Gastroesophageal sphincter (tissue), 4 donors: ENCODE measurements at regions not wholly inside any gene's neighbourhood (a gene's known extent, or its start where the extent isn't known, plus 50 kb on each side); places are given as distances from the start of the nearest gene placed in this dataset.

Experiments used
- ATAC-seq: fragments of 150-250 bp; one replicate; pipeline ENCODE4 v1.9.1; 2016; ENCODE audit warnings: mild to moderate bottlenecking, moderate library complexity
- H3K27ac ChIP-seq, 4 donors: fragments of 200-600 bp; sonication (generic) in 3 of 4; 1 replicate in 3 of 4; 2 replicates in 1 of 4; pipeline ENCODE4 v1.5.1; 2016 to 2019
- H3K27me3 ChIP-seq: fragments of 200-600 bp; sonication (generic); one replicate; pipeline ENCODE4 v1.5.1; 2019
- H3K36me3 ChIP-seq, 2 donors: fragments of 200-600 bp; sonication (generic); one replicate each; pipeline ENCODE4 v1.5.1; 2019; ENCODE audit warnings: control low read depth in 1 of 2
- H3K4me1 ChIP-seq, 3 donors: fragments of 200-600 bp; sonication (generic); 1 replicate in 2 of 3; 2 replicates in 1 of 3; pipeline ENCODE4 v1.5.1; 2016 to 2019; ENCODE audit warnings: control low read depth in 2 of 3
- H3K4me3 ChIP-seq, 2 donors: fragments of 200-600 bp; sonication (generic); one replicate each; pipeline ENCODE4 v1.5.1; 2019; ENCODE audit warnings: mild to moderate bottlenecking in 1 of 2, moderate library complexity in 1 of 2
- H3K9me3 ChIP-seq, 3 donors: fragments of 200-600 bp; sonication (generic); one replicate each; pipeline ENCODE4 v1.5.1; 2017 to 2019; ENCODE audit warnings: control low read depth in 2 of 3
- EP300 ChIP-seq: sonication (generic); formaldehyde crosslinking; IDR thresholded peaks from one replicate; pipeline ENCODE4 v1.6.1; 2017; ENCODE audit warnings: antibody characterized with exemption, mild to moderate bottlenecking
- POLR2A ChIP-seq, 2 donors: fragments of 450-650 bp; IDR thresholded peaks; one replicate each; pipeline ENCODE4 v1.6.1; 2017; ENCODE audit warnings: antibody characterized with exemption in 2 of 2, mild to moderate bottlenecking in 2 of 2, moderate library complexity in 1 of 2
- POLR2AphosphoS5 ChIP-seq: sonication (generic); formaldehyde crosslinking; IDR thresholded peaks from one replicate; pipeline ENCODE4 v1.6.1; 2017; ENCODE audit warnings: antibody characterized with exemption
- WGBS, 2 donors: methylation state at CpG; one replicate each; pipeline ENCODE4 v1.1.5; 2018; ENCODE audit warnings: low coverage in 1 of 2; 5-methylcytosine and 5-hydroxymethylcytosine counted together
- TF ChIP-seq, protein P1 (sequence below), 4 experiments: fragments of 200-600 bp in 2 of 4; fragments of 450-650 bp in 2 of 4; sonication (generic) in 1 of 4; IDR thresholded peaks; one replicate each; pipeline ENCODE4 v1.5.1; 2017 to 2019; ENCODE audit warnings: antibody characterized with exemption in 4 of 4, mild to moderate bottlenecking in 2 of 4, moderate library complexity in 2 of 4

DNA sequence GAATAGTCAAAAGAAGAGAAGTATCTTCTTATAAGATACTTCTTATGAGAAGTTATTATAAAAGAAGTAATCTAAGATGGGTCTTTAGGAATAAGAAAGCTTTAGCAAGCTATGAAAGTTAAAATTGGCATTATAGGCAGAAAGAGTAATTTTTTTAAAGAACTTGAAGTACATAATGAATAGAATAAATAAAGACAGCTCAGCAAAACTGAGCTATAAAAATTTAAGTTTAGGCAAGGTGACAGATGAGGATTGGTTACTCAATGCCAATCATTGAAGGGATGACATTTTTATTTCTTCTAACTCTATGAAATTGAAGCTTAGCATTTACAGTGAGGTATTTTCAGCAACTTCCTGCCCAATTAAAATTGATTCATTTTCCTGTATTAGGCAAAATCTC is 966.8 kb downstream of the BRINP3 start:
- Histone ChIP-seq H3K4me3 (no peak overlapping the region), H3K27ac (no peak overlapping the region), H3K9me3 (peaks cover 0 to 19% (median 0%) of the 10 kb centered on the region in 3 donors), H3K27me3 (no peaks in the 10 kb centered on the region), H3K36me3 (no peaks in the 10 kb centered on the region), H3K4me1 (no peaks in the 10 kb centered on the region)
- TF ChIP-seq POLR2AphosphoS5, result no peak
- TF ChIP-seq EP300, result no peak
- TF ChIP-seq POLR2A (IDR thresholded peaks at IDR 0.05), result no peak
- TF ChIP-seq, protein P1, sequence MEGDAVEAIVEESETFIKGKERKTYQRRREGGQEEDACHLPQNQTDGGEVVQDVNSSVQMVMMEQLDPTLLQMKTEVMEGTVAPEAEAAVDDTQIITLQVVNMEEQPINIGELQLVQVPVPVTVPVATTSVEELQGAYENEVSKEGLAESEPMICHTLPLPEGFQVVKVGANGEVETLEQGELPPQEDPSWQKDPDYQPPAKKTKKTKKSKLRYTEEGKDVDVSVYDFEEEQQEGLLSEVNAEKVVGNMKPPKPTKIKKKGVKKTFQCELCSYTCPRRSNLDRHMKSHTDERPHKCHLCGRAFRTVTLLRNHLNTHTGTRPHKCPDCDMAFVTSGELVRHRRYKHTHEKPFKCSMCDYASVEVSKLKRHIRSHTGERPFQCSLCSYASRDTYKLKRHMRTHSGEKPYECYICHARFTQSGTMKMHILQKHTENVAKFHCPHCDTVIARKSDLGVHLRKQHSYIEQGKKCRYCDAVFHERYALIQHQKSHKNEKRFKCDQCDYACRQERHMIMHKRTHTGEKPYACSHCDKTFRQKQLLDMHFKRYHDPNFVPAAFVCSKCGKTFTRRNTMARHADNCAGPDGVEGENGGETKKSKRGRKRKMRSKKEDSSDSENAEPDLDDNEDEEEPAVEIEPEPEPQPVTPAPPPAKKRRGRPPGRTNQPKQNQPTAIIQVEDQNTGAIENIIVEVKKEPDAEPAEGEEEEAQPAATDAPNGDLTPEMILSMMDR (IDR thresholded peaks at IDR 0.05), result no peak
- no peak for ATAC-seq

DNA sequence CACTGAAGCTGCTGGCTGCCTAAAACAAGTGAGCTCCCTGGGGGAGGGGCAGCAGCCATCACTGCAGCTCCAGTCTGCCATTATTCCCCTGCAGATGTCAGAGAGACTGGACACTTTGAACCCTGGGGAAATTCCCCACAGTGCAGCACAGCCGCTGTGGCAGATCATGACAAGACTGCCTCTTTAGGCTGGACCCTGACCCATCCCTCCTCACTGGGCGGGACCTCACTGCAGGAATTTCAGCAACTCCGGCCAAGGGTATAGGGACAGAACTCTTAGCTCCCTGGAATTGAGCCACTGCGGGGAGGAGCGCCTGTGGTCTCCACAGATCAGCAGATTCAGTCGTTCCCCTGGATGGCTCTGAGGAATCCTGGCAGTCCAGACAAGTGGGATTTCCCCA is 964.6 kb downstream of the BRINP3 start:
- Histone ChIP-seq H3K27ac (no peak overlapping the region), H3K9me3 (peaks cover 0 to 20% (median 0%) of the 10 kb centered on the region in 3 donors), H3K4me1 (no peaks in the 10 kb centered on the region), H3K36me3 (no peaks in the 10 kb centered on the region), H3K4me3 (no peak overlapping the region), H3K27me3 (no peaks in the 10 kb centered on the region)
- 88% methylated on average over 5 of the region's 6 CpGs; no CpG with 5 or more reads in 1 of the 2 donors for WGBS, 2 donors
- TF ChIP-seq, protein P1 (IDR thresholded peaks at IDR 0.05), result no peak
- no peak for TF ChIP-seq POLR2A (IDR thresholded peaks at IDR 0.05)
- ATAC-seq, result no peak

DNA sequence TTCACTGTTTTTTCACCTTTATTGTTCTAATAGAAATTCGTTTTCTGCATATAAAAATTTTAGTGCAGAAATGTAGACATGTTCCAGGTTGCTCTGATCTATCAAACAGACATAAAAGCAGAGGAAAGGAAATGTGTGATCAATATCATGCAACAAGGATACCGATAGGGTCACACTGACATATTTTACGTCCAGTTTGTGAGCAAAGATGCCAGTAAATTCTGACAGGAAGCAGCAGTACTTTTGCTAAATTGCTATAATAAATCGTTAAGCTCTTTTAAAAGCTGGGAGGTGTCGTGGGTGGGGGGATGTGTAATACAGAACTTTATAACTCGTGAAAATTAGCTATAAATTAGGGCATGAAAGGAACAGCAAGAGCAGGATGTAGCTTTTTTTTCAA is 955.2 kb downstream of the BRINP3 start:
- H3K4me3 ChIP-seq, result no peak overlapping the region
- no peaks in the 10 kb centered on the region for H3K4me1 ChIP-seq
- 59 to 70% methylated on average over 6 of the region's 6 CpGs for WGBS, 2 donors
- TF ChIP-seq POLR2A (IDR thresholded peaks at IDR 0.05), result no peak
- TF ChIP-seq, protein P1 (IDR thresholded peaks at IDR 0.05), result no peak
- ATAC-seq, result no peak
- H3K27me3 ChIP-seq, result no peaks in the 10 kb centered on the region
- H3K36me3 ChIP-seq, result no peaks in the 10 kb centered on the region
- no peaks in the 10 kb centered on the region for H3K9me3 ChIP-seq
- no peak overlapping the region for H3K27ac ChIP-seq

DNA sequence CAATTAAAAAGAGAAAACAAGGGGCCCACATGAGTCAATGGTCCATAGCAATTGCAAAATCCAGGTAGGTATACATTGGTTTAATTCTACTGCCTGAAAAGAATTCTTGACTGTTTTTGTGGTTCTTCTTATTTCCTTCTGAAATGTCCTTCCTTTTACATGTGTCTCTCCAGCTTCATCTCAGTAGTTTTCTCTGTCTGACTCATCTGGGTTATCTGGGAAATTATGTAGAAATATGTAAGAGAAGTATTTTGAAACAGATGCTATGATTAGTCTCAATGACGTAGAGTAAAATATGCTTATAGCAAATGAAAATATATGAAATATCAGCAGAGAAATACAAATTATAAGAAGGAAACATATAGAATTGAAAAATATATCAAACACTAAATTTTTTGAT is 953.2 kb downstream of the BRINP3 start:
- Histone ChIP-seq H3K27ac (no peak overlapping the region), H3K4me3 (no peak overlapping the region), H3K36me3 (no peaks in the 10 kb centered on the region), H3K9me3 (no peaks in the 10 kb centered on the region), H3K27me3 (no peaks in the 10 kb centered on the region), H3K4me1 (no peaks in the 10 kb centered on the region)
- ATAC-seq, result no peak
- 83% methylated on average over 1 of the region's 1 CpG; no CpG with 5 or more reads in 1 of the 2 donors for WGBS, 2 donors
- TF ChIP-seq, protein P1 (IDR thresholded peaks at IDR 0.05), result no peak
- no peak for TF ChIP-seq POLR2A (IDR thresholded peaks at IDR 0.05)
- no peak for TF ChIP-seq EP300
- no peak for TF ChIP-seq POLR2AphosphoS5

DNA sequence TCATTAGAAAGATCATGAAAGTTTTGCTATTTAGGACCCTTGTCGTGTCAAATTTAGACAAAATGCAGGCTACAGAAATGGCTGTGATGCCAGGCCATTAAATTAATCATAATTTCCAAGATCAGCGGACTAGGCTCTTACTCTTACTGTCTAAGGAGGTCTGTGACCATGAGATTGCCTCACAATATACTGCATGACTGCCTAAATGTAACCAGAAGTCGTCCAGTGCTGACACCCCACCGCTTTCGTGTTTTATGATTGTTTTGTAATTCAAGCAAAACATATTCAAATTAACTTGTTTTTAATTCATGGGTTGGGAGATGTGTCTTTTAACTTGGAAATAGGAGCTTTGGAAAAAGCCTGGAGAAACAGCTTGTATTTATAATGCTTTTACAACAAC is 947.5 kb downstream of the BRINP3 start:
- no peak for ATAC-seq
- Histone ChIP-seq H3K27ac (no peak overlapping the region), H3K4me1 (no peaks in the 10 kb centered on the region), H3K36me3 (no peaks in the 10 kb centered on the region), H3K4me3 (no peak overlapping the region), H3K9me3 (no peaks in the 10 kb centered on the region), H3K27me3 (no peaks in the 10 kb centered on the region)
- WGBS, 2 donors, result 64 to 89% methylated on average over 5 of the region's 5 CpGs
- TF ChIP-seq EP300 (no peak), POLR2AphosphoS5 (no peak), POLR2A (IDR thresholded peaks at IDR 0.05) (no peak)
- TF ChIP-seq, protein P1 (IDR thresholded peaks at IDR 0.05), result no peak
